ENCODE measurements at regions not wholly inside any gene's neighbourhood (a gene's known extent, or its start where the extent isn't known, plus 50 kb on each side); places are given as distances from the start of the nearest gene placed in this dataset.

DNA sequence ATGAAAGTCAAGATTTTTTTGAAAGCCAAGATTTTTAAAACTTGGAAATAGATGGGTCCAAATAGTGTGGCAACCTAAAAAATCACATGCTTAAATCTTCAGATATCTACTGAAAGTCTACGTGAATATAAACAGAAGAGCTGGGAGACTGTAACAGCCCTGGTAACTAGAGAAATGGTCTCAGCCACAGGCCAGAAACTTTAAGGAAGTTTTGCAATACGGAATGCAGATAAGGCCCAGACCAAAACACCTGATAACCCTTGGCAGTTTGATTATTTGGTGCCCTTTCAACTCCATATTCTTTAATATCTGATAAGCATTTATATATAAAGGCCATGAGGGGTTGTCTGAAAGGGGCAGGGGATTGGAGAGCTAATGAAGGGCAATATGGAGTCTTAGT lies 537.3 kb upstream of the TGFBR2 start:
- TF ChIP-seq EZH2phosphoT487 (conservative IDR thresholded peaks at IDR 0.05; ENCODE audit: low read length) (no peak), CTCF (IDR thresholded peaks at IDR 0.05; ENCODE audit: insufficient read depth, low read length, poor library complexity, severe bottlenecking) (no peak)

GRCh38 chr3:30073040-30073439 lies 533.4 kb upstream of the TGFBR2 start:
- Histone ChIP-seq H4K20me1 (ENCODE audit: low read depth, low read length) (no peaks in the 10 kb centered on the region), H3K4me2 (ENCODE audit: low read depth, low read length, poor library complexity, severe bottlenecking) (no peak overlapping the region), H3K79me2 (ENCODE audit: insufficient read depth, low read length) (no peaks in the 10 kb centered on the region), H2AFZ (ENCODE audit: low read depth, low read length, severe bottlenecking) (no peak overlapping the region), H3K27ac (ENCODE audit: low read depth, low read length) (no peak overlapping the region), H3K36me3 (ENCODE audit: low read length) (no peaks in the 10 kb centered on the region), H3K27me3 (ENCODE audit: low read length) (no peaks in the 10 kb centered on the region), H3K9ac (ENCODE audit: low read length) (no peak overlapping the region), H3K9me2 (replicated peaks; ENCODE audit: insufficient read depth, low read length) (no peaks in the 10 kb centered on the region), H3K9me3 (ENCODE audit: insufficient read depth, low read length) (no peaks in the 10 kb centered on the region), H3F3A (ENCODE audit: insufficient read depth) (no peaks in the 10 kb centered on the region), H3K4me3 (ENCODE audit: insufficient read depth, low read length, poor library complexity, severe bottlenecking) (no peak overlapping the region)
- TF ChIP-seq EZH2phosphoT487 (conservative IDR thresholded peaks at IDR 0.05; ENCODE audit: low read length), result no peak
- TF ChIP-seq CTCF (IDR thresholded peaks at IDR 0.05; ENCODE audit: insufficient read depth, low read length, poor library complexity, severe bottlenecking), result no peak

More for the DNA sequence above, 537.3 kb upstream of the TGFBR2 start:
- Histone ChIP-seq H3K9ac (ENCODE audit: low read length) (no peak overlapping the region), H3K4me3 (ENCODE audit: insufficient read depth, low read length, poor library complexity, severe bottlenecking) (no peak overlapping the region), H3K9me3 (ENCODE audit: insufficient read depth, low read length) (no peaks in the 10 kb centered on the region), H3K79me2 (ENCODE audit: insufficient read depth, low read length) (no peaks in the 10 kb centered on the region), H3K27ac (ENCODE audit: low read depth, low read length) (no peak overlapping the region), H3K4me2 (ENCODE audit: low read depth, low read length, poor library complexity, severe bottlenecking) (no peak overlapping the region), H2AFZ (ENCODE audit: low read depth, low read length, severe bottlenecking) (no peak overlapping the region), H3F3A (ENCODE audit: insufficient read depth) (no peaks in the 10 kb centered on the region), H4K20me1 (ENCODE audit: low read depth, low read length) (no peaks in the 10 kb centered on the region), H3K36me3 (ENCODE audit: low read length) (no peaks in the 10 kb centered on the region), H3K9me2 (replicated peaks; ENCODE audit: insufficient read depth, low read length) (no peaks in the 10 kb centered on the region), H3K27me3 (ENCODE audit: low read length) (no peaks in the 10 kb centered on the region)

DNA sequence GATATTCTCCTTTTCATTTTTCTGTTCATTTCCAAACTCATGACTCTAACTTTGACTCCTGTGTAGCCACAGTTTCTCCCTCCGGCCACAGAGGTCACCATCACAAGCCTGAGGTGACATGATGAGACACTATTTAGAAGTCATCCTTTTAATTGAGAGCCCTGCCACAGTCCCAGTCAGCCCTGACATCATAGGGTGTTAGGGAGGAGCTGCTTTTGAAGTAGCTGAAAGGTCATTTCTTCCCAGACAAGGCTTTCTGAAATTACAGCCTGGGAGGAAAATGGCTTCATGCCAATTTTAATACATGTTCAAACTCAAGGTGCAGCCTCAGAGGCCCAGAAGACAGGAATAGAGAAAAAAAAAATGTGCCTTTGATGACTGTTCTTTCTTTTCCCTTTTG lies 532.8 kb upstream of the TGFBR2 start:
- Histone ChIP-seq H4K20me1 (ENCODE audit: low read depth, low read length) (no peaks in the 10 kb centered on the region), H3K4me2 (ENCODE audit: low read depth, low read length, poor library complexity, severe bottlenecking) (no peak overlapping the region), H3F3A (ENCODE audit: insufficient read depth) (no peaks in the 10 kb centered on the region), H3K27me3 (ENCODE audit: low read length) (no peaks in the 10 kb centered on the region), H3K79me2 (ENCODE audit: insufficient read depth, low read length) (no peaks in the 10 kb centered on the region), H3K4me3 (ENCODE audit: insufficient read depth, low read length, poor library complexity, severe bottlenecking) (no peak overlapping the region), H3K9ac (ENCODE audit: low read length) (no peak overlapping the region), H3K27ac (ENCODE audit: low read depth, low read length) (no peak overlapping the region), H3K9me2 (replicated peaks; ENCODE audit: insufficient read depth, low read length) (no peaks in the 10 kb centered on the region), H3K9me3 (ENCODE audit: insufficient read depth, low read length) (no peaks in the 10 kb centered on the region), H2AFZ (ENCODE audit: low read depth, low read length, severe bottlenecking) (no peak overlapping the region), H3K36me3 (ENCODE audit: low read length) (no peaks in the 10 kb centered on the region)
- TF ChIP-seq CTCF (IDR thresholded peaks at IDR 0.05; ENCODE audit: insufficient read depth, low read length, poor library complexity, severe bottlenecking), result no peak
- TF ChIP-seq EZH2phosphoT487 (conservative IDR thresholded peaks at IDR 0.05; ENCODE audit: low read length), result no peak

Data from SU-DHL-6 (cell line).